ENCODE measurements at regions not wholly inside any gene's neighbourhood (a gene's known extent, or its start where the extent isn't known, plus 50 kb on each side); places are given as distances from the start of the nearest gene placed in this dataset.

GRCh38 chrX:85573801-85574200 is 194.3 kb upstream of the POF1B start:
- no peak overlapping the region for H3K27ac Mint-ChIP-seq (ENCODE audit: unreplicated experiment)
- TF ChIP-seq, protein P1, sequence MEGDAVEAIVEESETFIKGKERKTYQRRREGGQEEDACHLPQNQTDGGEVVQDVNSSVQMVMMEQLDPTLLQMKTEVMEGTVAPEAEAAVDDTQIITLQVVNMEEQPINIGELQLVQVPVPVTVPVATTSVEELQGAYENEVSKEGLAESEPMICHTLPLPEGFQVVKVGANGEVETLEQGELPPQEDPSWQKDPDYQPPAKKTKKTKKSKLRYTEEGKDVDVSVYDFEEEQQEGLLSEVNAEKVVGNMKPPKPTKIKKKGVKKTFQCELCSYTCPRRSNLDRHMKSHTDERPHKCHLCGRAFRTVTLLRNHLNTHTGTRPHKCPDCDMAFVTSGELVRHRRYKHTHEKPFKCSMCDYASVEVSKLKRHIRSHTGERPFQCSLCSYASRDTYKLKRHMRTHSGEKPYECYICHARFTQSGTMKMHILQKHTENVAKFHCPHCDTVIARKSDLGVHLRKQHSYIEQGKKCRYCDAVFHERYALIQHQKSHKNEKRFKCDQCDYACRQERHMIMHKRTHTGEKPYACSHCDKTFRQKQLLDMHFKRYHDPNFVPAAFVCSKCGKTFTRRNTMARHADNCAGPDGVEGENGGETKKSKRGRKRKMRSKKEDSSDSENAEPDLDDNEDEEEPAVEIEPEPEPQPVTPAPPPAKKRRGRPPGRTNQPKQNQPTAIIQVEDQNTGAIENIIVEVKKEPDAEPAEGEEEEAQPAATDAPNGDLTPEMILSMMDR (IDR thresholded peaks at IDR 0.05; ENCODE audit: partially characterized antibody, unreplicated experiment) = no peak
- H3K4me1 Mint-ChIP-seq (ENCODE audit: low read depth, unreplicated experiment) = peaks cover 6% of the 10 kb centered on the region
- H3K27me3 Mint-ChIP-seq (ENCODE audit: unreplicated experiment) = peaks cover 2% of the 10 kb centered on the region
- H3K4me3 Mint-ChIP-seq (ENCODE audit: unreplicated experiment) = no peak overlapping the region
- H3K9me3 Mint-ChIP-seq (ENCODE audit: unreplicated experiment) = no peaks in the 10 kb centered on the region
- H3K36me3 Mint-ChIP-seq (ENCODE audit: unreplicated experiment) = no peaks in the 10 kb centered on the region
- no peak for DNase-seq

DNA sequence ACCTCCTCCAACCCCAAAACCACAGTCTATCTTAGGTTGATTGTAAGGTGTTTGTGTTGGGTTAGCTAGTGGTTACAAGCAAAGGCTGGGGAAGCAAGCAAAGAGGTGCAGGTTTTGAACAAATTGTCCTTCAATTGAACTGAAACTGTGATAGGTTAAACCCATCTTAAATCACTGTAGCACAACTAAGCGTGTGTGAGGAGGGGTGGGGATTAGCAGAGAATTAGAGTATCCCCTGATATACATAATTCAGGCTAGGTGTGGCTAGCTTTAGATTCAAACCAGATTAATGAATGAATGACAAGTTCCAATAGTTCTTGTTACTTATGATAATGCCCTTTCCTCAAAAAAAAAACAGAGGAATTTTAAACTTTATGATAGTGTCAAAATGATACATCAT is 191.0 kb upstream of the POF1B start:
- TF ChIP-seq, protein P1 (IDR thresholded peaks at IDR 0.05; ENCODE audit: partially characterized antibody, unreplicated experiment) = no peak
- Mint-ChIP-seq H3K27ac (ENCODE audit: unreplicated experiment) (peak overlapping the region; percentile 43), H3K36me3 (ENCODE audit: unreplicated experiment) (peaks cover 6% of the 10 kb centered on the region), H3K4me1 (ENCODE audit: low read depth, unreplicated experiment) (peaks cover 6% of the 10 kb centered on the region), H3K9me3 (ENCODE audit: unreplicated experiment) (no peaks in the 10 kb centered on the region), H3K27me3 (ENCODE audit: unreplicated experiment) (peaks cover 2% of the 10 kb centered on the region), H3K4me3 (ENCODE audit: unreplicated experiment) (no peak overlapping the region)
- no peak for DNase-seq

DNA sequence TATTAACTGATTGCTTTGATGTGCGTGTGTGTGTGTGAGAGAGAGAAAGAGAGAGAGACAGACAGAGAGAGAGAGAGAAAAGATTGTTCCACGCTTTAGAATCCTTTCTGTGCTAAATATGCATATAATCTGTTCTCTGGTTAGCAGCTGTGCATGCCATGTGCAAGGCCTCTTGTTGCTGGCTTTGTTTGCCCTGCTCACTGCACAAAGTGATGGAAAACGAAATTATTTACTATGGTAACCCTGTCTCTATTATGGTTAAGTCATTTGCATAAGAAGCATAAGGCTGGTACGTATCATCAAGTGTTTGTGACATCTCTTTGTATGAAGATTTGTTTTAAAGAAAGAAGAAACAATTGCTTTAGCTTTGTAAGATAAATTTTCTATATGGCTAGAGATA is 190.2 kb upstream of the POF1B start:
- H3K27me3 Mint-ChIP-seq (ENCODE audit: unreplicated experiment) = peaks cover 2% of the 10 kb centered on the region
- no peak overlapping the region for H3K4me3 Mint-ChIP-seq (ENCODE audit: unreplicated experiment)
- TF ChIP-seq, protein P1 (IDR thresholded peaks at IDR 0.05; ENCODE audit: partially characterized antibody, unreplicated experiment) = no peak
- H3K36me3 Mint-ChIP-seq (ENCODE audit: unreplicated experiment) = peaks cover 6% of the 10 kb centered on the region
- H3K4me1 Mint-ChIP-seq (ENCODE audit: low read depth, unreplicated experiment) = peaks cover 6% of the 10 kb centered on the region
- no peaks in the 10 kb centered on the region for H3K9me3 Mint-ChIP-seq (ENCODE audit: unreplicated experiment)
- DNase-seq = peak; percentile 16
- peak overlapping the region; percentile 88 for H3K27ac Mint-ChIP-seq (ENCODE audit: unreplicated experiment)

DNA sequence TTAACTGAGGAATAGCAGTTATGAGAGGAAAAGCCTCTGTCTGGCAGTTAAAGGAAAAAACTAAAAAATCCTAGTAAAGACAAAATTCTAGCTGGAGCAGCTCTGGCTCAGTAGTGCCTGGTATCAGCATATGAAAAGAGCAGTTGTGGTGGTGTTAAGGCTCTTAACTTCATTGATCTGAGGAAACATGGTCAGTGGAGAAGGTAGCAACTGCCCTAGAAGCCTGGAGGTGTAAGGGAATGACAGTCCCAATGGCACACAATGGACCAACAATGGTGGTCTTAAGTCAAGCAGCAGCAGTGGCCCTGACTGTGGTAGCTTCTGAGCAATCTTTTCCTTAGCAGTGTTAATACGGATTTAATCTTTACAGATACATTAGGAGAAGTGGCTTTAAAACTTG is 189.6 kb upstream of the POF1B start:
- Mint-ChIP-seq H3K36me3 (ENCODE audit: unreplicated experiment) (peaks cover 6% of the 10 kb centered on the region), H3K9me3 (ENCODE audit: unreplicated experiment) (no peaks in the 10 kb centered on the region), H3K4me3 (ENCODE audit: unreplicated experiment) (no peak overlapping the region), H3K27ac (ENCODE audit: unreplicated experiment) (peak overlapping the region; percentile 72), H3K27me3 (ENCODE audit: unreplicated experiment) (peaks cover 2% of the 10 kb centered on the region), H3K4me1 (ENCODE audit: low read depth, unreplicated experiment) (peaks cover 6% of the 10 kb centered on the region)
- DNase-seq = no peak
- TF ChIP-seq, protein P1 (IDR thresholded peaks at IDR 0.05; ENCODE audit: partially characterized antibody, unreplicated experiment) = no peak

GRCh38 chrX:85561231-85561630 is 181.8 kb upstream of the POF1B start:
- DNase-seq = peak; percentile 20
- H3K27me3 Mint-ChIP-seq (ENCODE audit: unreplicated experiment) = no peaks in the 10 kb centered on the region
- TF ChIP-seq, protein P1 (IDR thresholded peaks at IDR 0.05; ENCODE audit: partially characterized antibody, unreplicated experiment) = no peak
- H3K9me3 Mint-ChIP-seq (ENCODE audit: unreplicated experiment) = peaks cover 4% of the 10 kb centered on the region
- no peak overlapping the region for H3K4me3 Mint-ChIP-seq (ENCODE audit: unreplicated experiment)
- H3K4me1 Mint-ChIP-seq (ENCODE audit: low read depth, unreplicated experiment) = no peaks in the 10 kb centered on the region
- H3K36me3 Mint-ChIP-seq (ENCODE audit: unreplicated experiment) = peaks cover 1% of the 10 kb centered on the region
- H3K27ac Mint-ChIP-seq (ENCODE audit: unreplicated experiment) = no peak overlapping the region
